A549 (cell line): ENCODE measurements at regions not wholly inside any gene's neighbourhood (a gene's known extent, or its start where the extent isn't known, plus 50 kb on each side); places are given as distances from the start of the nearest gene placed in this dataset.

ENCODE experiments used
- CEBPB ChIP-seq, 2 experiments: fragments of >200 bp in 1 of 2; sonication (Bioruptor Twin) in 1 of 2; formaldehyde crosslinking in 1 of 2; IDR thresholded peaks; 2 replicates each; pipeline ENCODE4 v1.6.1; 2012 to 2016
- CHD2 ChIP-seq: fragments of 150-350 bp; IDR thresholded peaks from 2 replicates; pipeline ENCODE4 v1.6.1; 2014; ENCODE audit warnings: low read length; ENCODE audit not compliant: partially characterized antibody
- EP300 ChIP-seq, 2 experiments: fragments of >200 bp; sonication (Bioruptor Twin); formaldehyde crosslinking; IDR thresholded peaks; 2 replicates in 1 of 2; 3 replicates in 1 of 2; pipeline ENCODE4 v1.6.1; 2016 to 2017
- HOXA7 ChIP-seq: fragments of 250-450 bp; sonication (Bioruptor Pico); IDR thresholded peaks from 2 replicates; pipeline ENCODE4 v1.5.0; 2020; ENCODE audit warnings: mild to moderate bottlenecking, moderate library complexity
- HOXB5 ChIP-seq: fragments of 250-450 bp; sonication (Bioruptor Pico); IDR thresholded peaks from 2 replicates; pipeline ENCODE4 v1.5.0; 2020; ENCODE audit warnings: mild to moderate bottlenecking, moderate library complexity
- JUN ChIP-seq, 2 experiments: fragments of >200 bp; sonication (Bioruptor Twin); formaldehyde crosslinking; IDR thresholded peaks; 2 replicates in 1 of 2; 3 replicates in 1 of 2; pipeline ENCODE4 v1.6.1; 2016 to 2017
- JUNB ChIP-seq: fragments of >200 bp; sonication (Bioruptor Twin); formaldehyde crosslinking; IDR thresholded peaks from 2 replicates; pipeline ENCODE4 v1.6.1; 2016
- POLR2A ChIP-seq: IDR thresholded peaks from 2 replicates; pipeline ENCODE4 v1.6.1; 2012; ENCODE audit warnings: mild to moderate bottlenecking, low read length
- TP53 ChIP-seq: fragments of 250-450 bp; sonication (Bioruptor Pico); IDR thresholded peaks from 2 replicates; pipeline ENCODE4 v1.5.0; 2021; ENCODE audit warnings: mild to moderate bottlenecking, moderate library complexity
- USF2 ChIP-seq: fragments of 450-650 bp; IDR thresholded peaks from 2 replicates; pipeline ENCODE4 v1.6.1; 2014; ENCODE audit warnings: antibody characterized with exemption
- TF ChIP-seq, protein P1 (sequence below): fragments of >200 bp; sonication (Bioruptor Twin); formaldehyde crosslinking; IDR thresholded peaks from 3 replicates; pipeline ENCODE4 v1.5.1; 2016
- TF ChIP-seq, protein P2 (sequence below): IDR thresholded peaks from 2 replicates; pipeline ENCODE4 v1.6.1; 2012
- TF ChIP-seq, protein P3 (sequence below): fragments of 250-450 bp; sonication (Bioruptor Pico); IDR thresholded peaks from 2 replicates; pipeline ENCODE4 v1.5.0; 2020; ENCODE audit warnings: low read depth, mild to moderate bottlenecking, moderate library complexity

- TF ChIP-seq, protein P1, sequence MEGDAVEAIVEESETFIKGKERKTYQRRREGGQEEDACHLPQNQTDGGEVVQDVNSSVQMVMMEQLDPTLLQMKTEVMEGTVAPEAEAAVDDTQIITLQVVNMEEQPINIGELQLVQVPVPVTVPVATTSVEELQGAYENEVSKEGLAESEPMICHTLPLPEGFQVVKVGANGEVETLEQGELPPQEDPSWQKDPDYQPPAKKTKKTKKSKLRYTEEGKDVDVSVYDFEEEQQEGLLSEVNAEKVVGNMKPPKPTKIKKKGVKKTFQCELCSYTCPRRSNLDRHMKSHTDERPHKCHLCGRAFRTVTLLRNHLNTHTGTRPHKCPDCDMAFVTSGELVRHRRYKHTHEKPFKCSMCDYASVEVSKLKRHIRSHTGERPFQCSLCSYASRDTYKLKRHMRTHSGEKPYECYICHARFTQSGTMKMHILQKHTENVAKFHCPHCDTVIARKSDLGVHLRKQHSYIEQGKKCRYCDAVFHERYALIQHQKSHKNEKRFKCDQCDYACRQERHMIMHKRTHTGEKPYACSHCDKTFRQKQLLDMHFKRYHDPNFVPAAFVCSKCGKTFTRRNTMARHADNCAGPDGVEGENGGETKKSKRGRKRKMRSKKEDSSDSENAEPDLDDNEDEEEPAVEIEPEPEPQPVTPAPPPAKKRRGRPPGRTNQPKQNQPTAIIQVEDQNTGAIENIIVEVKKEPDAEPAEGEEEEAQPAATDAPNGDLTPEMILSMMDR: no peak
- TF ChIP-seq CHD2 (no peak), HOXB5 (CRISPR knock-in tag) (no peak), TP53 (CRISPR knock-in tag) (no peak), CEBPB (IDR thresholded peaks at IDR 0.05) (no peak), USF2 (no peak), EP300 (IDR thresholded peaks at IDR 0.05) (no peak), HOXA7 (CRISPR knock-in tag) (no peak), JUNB (no peak), POLR2A (no peak), JUN (IDR thresholded peaks at IDR 0.05) (no peak)
- TF ChIP-seq, protein P2, sequence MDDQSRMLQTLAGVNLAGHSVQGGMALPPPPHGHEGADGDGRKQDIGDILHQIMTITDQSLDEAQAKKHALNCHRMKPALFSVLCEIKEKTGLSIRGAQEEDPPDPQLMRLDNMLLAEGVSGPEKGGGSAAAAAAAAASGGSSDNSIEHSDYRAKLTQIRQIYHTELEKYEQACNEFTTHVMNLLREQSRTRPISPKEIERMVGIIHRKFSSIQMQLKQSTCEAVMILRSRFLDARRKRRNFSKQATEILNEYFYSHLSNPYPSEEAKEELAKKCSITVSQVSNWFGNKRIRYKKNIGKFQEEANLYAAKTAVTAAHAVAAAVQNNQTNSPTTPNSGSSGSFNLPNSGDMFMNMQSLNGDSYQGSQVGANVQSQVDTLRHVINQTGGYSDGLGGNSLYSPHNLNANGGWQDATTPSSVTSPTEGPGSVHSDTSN: no peak
- TF ChIP-seq, protein P3, sequence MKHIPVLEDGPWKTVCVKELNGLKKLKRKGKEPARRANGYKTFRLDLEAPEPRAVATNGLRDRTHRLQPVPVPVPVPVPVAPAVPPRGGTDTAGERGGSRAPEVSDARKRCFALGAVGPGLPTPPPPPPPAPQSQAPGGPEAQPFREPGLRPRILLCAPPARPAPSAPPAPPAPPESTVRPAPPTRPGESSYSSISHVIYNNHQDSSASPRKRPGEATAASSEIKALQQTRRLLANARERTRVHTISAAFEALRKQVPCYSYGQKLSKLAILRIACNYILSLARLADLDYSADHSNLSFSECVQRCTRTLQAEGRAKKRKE (CRISPR knock-in tag): no peak
These were observed 157.3 kb upstream of the ALKAL2 start for GRCh38 chr2:444937-445884.
